ENCODE measurements at regions not wholly inside any gene's neighbourhood (a gene's known extent, or its start where the extent isn't known, plus 50 kb on each side); places are given as distances from the start of the nearest gene placed in this dataset.
"Not testable (repeated sequence)": the region's sequence is repeated elsewhere in the genome, so short reads cannot be mapped to it uniquely, and the experiment has no call there.

- not testable (repeated sequence) for TF ChIP-seq POLR2A, EP300 (IDR thresholded peaks at IDR 0.05)
Measured at GRCh38 chr2:166641516-166641915, 147.5 kb upstream of the SCN7A start.

Data from tibial nerve (tissue), 3 donors.